ENCODE measurements at regions not wholly inside any gene's neighbourhood (a gene's known extent, or its start where the extent isn't known, plus 50 kb on each side); places are given as distances from the start of the nearest gene placed in this dataset.

GRCh38 chr3:135740211-135740610, 225.3 kb upstream of the PPP2R3A start:
- no peak for TF ChIP-seq MYC (IDR thresholded peaks at IDR 0.05; ENCODE audit: low read depth, low read length)
- TF ChIP-seq, protein P1, sequence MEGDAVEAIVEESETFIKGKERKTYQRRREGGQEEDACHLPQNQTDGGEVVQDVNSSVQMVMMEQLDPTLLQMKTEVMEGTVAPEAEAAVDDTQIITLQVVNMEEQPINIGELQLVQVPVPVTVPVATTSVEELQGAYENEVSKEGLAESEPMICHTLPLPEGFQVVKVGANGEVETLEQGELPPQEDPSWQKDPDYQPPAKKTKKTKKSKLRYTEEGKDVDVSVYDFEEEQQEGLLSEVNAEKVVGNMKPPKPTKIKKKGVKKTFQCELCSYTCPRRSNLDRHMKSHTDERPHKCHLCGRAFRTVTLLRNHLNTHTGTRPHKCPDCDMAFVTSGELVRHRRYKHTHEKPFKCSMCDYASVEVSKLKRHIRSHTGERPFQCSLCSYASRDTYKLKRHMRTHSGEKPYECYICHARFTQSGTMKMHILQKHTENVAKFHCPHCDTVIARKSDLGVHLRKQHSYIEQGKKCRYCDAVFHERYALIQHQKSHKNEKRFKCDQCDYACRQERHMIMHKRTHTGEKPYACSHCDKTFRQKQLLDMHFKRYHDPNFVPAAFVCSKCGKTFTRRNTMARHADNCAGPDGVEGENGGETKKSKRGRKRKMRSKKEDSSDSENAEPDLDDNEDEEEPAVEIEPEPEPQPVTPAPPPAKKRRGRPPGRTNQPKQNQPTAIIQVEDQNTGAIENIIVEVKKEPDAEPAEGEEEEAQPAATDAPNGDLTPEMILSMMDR (IDR thresholded peaks at IDR 0.05; ENCODE audit: low read depth, low read length), result no peak
- TF ChIP-seq POLR2A (IDR thresholded peaks at IDR 0.05; ENCODE audit: extremely low read depth, insufficient read length), result no peak
- TF ChIP-seq, protein P2, sequence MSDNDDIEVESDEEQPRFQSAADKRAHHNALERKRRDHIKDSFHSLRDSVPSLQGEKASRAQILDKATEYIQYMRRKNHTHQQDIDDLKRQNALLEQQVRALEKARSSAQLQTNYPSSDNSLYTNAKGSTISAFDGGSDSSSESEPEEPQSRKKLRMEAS (IDR thresholded peaks at IDR 0.05; ENCODE audit: low read depth, low read length), result no peak
- no peak overlapping the region for H3K4me3 ChIP-seq (ENCODE audit: low read depth, low read length)
- DNase-seq (ENCODE audit: low read depth), result no peak

DNA sequence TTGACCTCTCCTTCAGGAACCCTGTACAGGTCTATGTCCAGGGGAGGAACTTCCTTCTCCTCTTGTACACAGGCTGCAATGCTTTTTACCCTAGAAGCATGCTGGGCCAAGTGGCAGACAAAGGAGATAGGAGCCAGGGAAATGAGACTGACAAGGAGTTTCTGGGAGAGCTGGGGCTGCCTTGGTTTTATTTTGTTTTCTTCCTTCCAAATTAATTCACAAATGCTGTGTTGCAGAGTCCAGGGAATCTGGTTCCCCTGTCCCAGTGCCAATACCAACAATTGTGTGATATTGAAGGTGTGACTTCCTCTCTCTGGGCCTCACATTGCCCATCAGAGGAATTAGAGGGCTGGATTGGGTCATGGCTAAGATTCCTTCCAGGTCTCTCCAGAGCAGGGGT, 224.8 kb upstream of the PPP2R3A start:
- TF ChIP-seq, protein P1 (IDR thresholded peaks at IDR 0.05; ENCODE audit: low read depth, low read length), result no peak
- TF ChIP-seq POLR2A (IDR thresholded peaks at IDR 0.05; ENCODE audit: extremely low read depth, insufficient read length), result no peak
- no peak for TF ChIP-seq MYC (IDR thresholded peaks at IDR 0.05; ENCODE audit: low read depth, low read length)
- TF ChIP-seq, protein P2 (IDR thresholded peaks at IDR 0.05; ENCODE audit: low read depth, low read length), result no peak
- DNase-seq (ENCODE audit: low read depth), result no peak
- H3K4me3 ChIP-seq (ENCODE audit: low read depth, low read length), result no peak overlapping the region

GRCh38 chr3:135751991-135752390, 213.5 kb upstream of the PPP2R3A start:
- no peak for DNase-seq (ENCODE audit: low read depth)
- TF ChIP-seq, protein P1 (IDR thresholded peaks at IDR 0.05; ENCODE audit: low read depth, low read length), result no peak
- no peak for TF ChIP-seq POLR2A (IDR thresholded peaks at IDR 0.05; ENCODE audit: extremely low read depth, insufficient read length)
- TF ChIP-seq, protein P2 (IDR thresholded peaks at IDR 0.05; ENCODE audit: low read depth, low read length), result no peak
- no peak for TF ChIP-seq MYC (IDR thresholded peaks at IDR 0.05; ENCODE audit: low read depth, low read length)
- H3K4me3 ChIP-seq (ENCODE audit: low read depth, low read length), result no peak overlapping the region

DNA sequence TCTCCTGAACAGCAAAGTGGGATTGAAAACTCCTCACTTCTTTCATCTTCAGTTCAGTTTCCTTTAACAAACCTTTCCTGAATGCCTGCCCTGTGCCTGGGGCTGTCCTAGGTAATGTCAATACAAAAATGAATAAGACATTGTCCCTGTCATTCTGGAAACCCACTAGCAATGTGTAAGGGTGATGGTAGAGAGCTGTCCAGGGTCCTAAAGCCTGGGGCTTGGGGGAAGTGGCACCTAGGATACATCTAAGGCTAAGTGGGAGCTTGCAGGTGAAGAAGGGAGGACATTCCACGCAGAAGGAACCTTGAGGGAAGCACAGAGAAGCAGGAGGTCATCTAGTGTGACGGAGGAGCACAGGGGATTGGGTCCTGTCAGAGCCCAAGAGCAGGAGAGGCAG, 212.7 kb upstream of the PPP2R3A start:
- no peak overlapping the region for H3K4me3 ChIP-seq (ENCODE audit: low read depth, low read length)
- TF ChIP-seq, protein P2 (IDR thresholded peaks at IDR 0.05; ENCODE audit: low read depth, low read length), result no peak
- no peak for TF ChIP-seq MYC (IDR thresholded peaks at IDR 0.05; ENCODE audit: low read depth, low read length)
- TF ChIP-seq, protein P1 (IDR thresholded peaks at IDR 0.05; ENCODE audit: low read depth, low read length), result no peak
- no peak for TF ChIP-seq POLR2A (IDR thresholded peaks at IDR 0.05; ENCODE audit: extremely low read depth, insufficient read length)
- peak; percentile 21 for DNase-seq (ENCODE audit: low read depth)

GRCh38 chr3:135753506-135753905, 212.0 kb upstream of the PPP2R3A start:
- TF ChIP-seq, protein P1 (IDR thresholded peaks at IDR 0.05; ENCODE audit: low read depth, low read length), result no peak
- TF ChIP-seq MYC (IDR thresholded peaks at IDR 0.05; ENCODE audit: low read depth, low read length), result no peak
- TF ChIP-seq POLR2A (IDR thresholded peaks at IDR 0.05; ENCODE audit: extremely low read depth, insufficient read length), result no peak
- TF ChIP-seq, protein P2 (IDR thresholded peaks at IDR 0.05; ENCODE audit: low read depth, low read length), result no peak
- no peak overlapping the region for H3K4me3 ChIP-seq (ENCODE audit: low read depth, low read length)
- DNase-seq (ENCODE audit: low read depth), result no peak
